ENCODE measurements at regions not wholly inside any gene's neighbourhood (a gene's known extent, or its start where the extent isn't known, plus 50 kb on each side); places are given as distances from the start of the nearest gene placed in this dataset.

DNA sequence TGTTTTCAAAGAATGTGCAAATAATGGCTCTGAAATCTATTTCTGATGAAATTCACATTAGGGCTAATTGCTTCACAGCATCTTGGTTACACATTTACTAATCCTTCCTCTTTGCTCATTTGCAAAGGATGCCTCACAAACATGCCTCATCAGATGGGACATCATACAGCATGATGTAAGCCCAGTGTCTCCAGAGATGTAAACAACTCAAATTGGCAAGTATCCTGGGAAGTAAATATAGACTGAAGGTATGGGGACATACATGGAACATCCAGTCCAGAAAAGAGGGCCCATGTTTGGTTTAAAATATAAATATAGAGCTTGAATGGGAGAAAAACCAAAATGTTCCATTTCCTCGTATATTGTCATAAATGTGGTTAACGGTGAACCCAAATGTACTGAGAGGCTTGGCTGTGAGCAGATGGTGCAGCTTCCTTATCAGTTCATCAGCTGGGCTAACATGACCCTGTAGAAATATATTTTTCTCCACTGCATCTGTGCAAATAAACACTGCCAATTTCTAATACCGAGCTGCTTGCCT lies 142.9 kb upstream of the NUDT7 start:
- BruUV-seq (replicated peaks), result no TSS peak
- TF ChIP-seq, protein P1, sequence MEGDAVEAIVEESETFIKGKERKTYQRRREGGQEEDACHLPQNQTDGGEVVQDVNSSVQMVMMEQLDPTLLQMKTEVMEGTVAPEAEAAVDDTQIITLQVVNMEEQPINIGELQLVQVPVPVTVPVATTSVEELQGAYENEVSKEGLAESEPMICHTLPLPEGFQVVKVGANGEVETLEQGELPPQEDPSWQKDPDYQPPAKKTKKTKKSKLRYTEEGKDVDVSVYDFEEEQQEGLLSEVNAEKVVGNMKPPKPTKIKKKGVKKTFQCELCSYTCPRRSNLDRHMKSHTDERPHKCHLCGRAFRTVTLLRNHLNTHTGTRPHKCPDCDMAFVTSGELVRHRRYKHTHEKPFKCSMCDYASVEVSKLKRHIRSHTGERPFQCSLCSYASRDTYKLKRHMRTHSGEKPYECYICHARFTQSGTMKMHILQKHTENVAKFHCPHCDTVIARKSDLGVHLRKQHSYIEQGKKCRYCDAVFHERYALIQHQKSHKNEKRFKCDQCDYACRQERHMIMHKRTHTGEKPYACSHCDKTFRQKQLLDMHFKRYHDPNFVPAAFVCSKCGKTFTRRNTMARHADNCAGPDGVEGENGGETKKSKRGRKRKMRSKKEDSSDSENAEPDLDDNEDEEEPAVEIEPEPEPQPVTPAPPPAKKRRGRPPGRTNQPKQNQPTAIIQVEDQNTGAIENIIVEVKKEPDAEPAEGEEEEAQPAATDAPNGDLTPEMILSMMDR (IDR thresholded peaks at IDR 0.05; ENCODE audit: unreplicated experiment), result no peak
- Mint-ChIP-seq H3K27ac (ENCODE audit: unreplicated experiment) (no peak overlapping the region), H3K4me1 (ENCODE audit: low read depth, unreplicated experiment) (no peaks in the 10 kb centered on the region), H3K36me3 (ENCODE audit: insufficient read depth, unreplicated experiment) (no peaks in the 10 kb centered on the region), H3K27me3 (ENCODE audit: unreplicated experiment) (peaks cover 49% of the 10 kb centered on the region), H3K4me3 (ENCODE audit: low read depth, unreplicated experiment) (no peak overlapping the region), H3K9me3 (ENCODE audit: low read depth, unreplicated experiment) (no peaks in the 10 kb centered on the region)
- no peak for DNase-seq
- CTCF ChIA-PET, result no interaction called here
- intact Hi-C loops (cut with micrococcal nuclease; ENCODE audit: unreplicated experiment), result no loop called here

GRCh38 chr16:77581706-77582105 lies 140.6 kb upstream of the NUDT7 start:
- no peak for DNase-seq
- Mint-ChIP-seq H3K27me3 (ENCODE audit: unreplicated experiment) (peaks cover 43% of the 10 kb centered on the region), H3K4me3 (ENCODE audit: low read depth, unreplicated experiment) (no peak overlapping the region), H3K4me1 (ENCODE audit: low read depth, unreplicated experiment) (no peaks in the 10 kb centered on the region), H3K27ac (ENCODE audit: unreplicated experiment) (no peak overlapping the region), H3K9me3 (ENCODE audit: low read depth, unreplicated experiment) (no peaks in the 10 kb centered on the region), H3K36me3 (ENCODE audit: insufficient read depth, unreplicated experiment) (no peaks in the 10 kb centered on the region)
- intact Hi-C loops (cut with micrococcal nuclease; ENCODE audit: unreplicated experiment), result loop anchor here (5.0 kb wide), 1 partner anchor 209 kb away; no protein-coding TSS in a partner anchor
- CTCF ChIA-PET, result interaction anchor here (0.6 to 4.6 kb wide), 3 partner anchors 282 to 348 kb away, joined by 3 to 40 read pairs (median 3); no protein-coding TSS in a partner anchor
- TF ChIP-seq, protein P1 (IDR thresholded peaks at IDR 0.05; ENCODE audit: unreplicated experiment), result no peak
- BruUV-seq (replicated peaks), result no TSS peak

GRCh38 chr16:77584205-77584859 lies 138.0 kb upstream of the NUDT7 start:
- Mint-ChIP-seq H3K9me3 (ENCODE audit: low read depth, unreplicated experiment) (no peaks in the 10 kb centered on the region), H3K27me3 (ENCODE audit: unreplicated experiment) (peaks cover 65% of the 10 kb centered on the region), H3K4me3 (ENCODE audit: low read depth, unreplicated experiment) (no peak overlapping the region), H3K4me1 (ENCODE audit: low read depth, unreplicated experiment) (no peaks in the 10 kb centered on the region), H3K36me3 (ENCODE audit: insufficient read depth, unreplicated experiment) (no peaks in the 10 kb centered on the region), H3K27ac (ENCODE audit: unreplicated experiment) (no peak overlapping the region)
- BruUV-seq (replicated peaks), result no TSS peak
- intact Hi-C loops (cut with micrococcal nuclease; ENCODE audit: unreplicated experiment), result loop anchor here (1.0 to 5.0 kb wide), 3 partner anchors 76 to 348 kb away; no protein-coding TSS in a partner anchor
- CTCF ChIA-PET, result interaction anchor here (0.6 to 4.6 kb wide), 6 partner anchors 64 to 1220 kb away, joined by 3 to 40 read pairs (median 4); partner anchors contain the start of gene NUDT7
- DNase-seq, result peak; percentile 61
- TF ChIP-seq, protein P1 (IDR thresholded peaks at IDR 0.05; ENCODE audit: unreplicated experiment), result peak; percentile 87

- DNase-seq, result no peak
- Mint-ChIP-seq H3K9me3 (ENCODE audit: low read depth, unreplicated experiment) (no peaks in the 10 kb centered on the region), H3K36me3 (ENCODE audit: insufficient read depth, unreplicated experiment) (no peaks in the 10 kb centered on the region), H3K27me3 (ENCODE audit: unreplicated experiment) (peaks cover 64% of the 10 kb centered on the region), H3K27ac (ENCODE audit: unreplicated experiment) (no peak overlapping the region), H3K4me3 (ENCODE audit: low read depth, unreplicated experiment) (no peak overlapping the region), H3K4me1 (ENCODE audit: low read depth, unreplicated experiment) (no peaks in the 10 kb centered on the region)
- TF ChIP-seq, protein P1 (IDR thresholded peaks at IDR 0.05; ENCODE audit: unreplicated experiment), result no peak
- CTCF ChIA-PET, result interaction anchor here (4.6 kb wide), 1 partner anchor 350 kb away, joined by 40 read pairs; no protein-coding TSS in a partner anchor
- intact Hi-C loops (cut with micrococcal nuclease; ENCODE audit: unreplicated experiment), result no loop called here
- BruUV-seq (replicated peaks), result no TSS peak
These were observed 136.7 kb upstream of the NUDT7 start for GRCh38 chr16:77585379-77586251.
